HG02885 (cell line): ENCODE measurements at regions not wholly inside any gene's neighbourhood (a gene's known extent, or its start where the extent isn't known, plus 50 kb on each side); places are given as distances from the start of the nearest gene placed in this dataset.

Experiments
- ATAC-seq: cut with Tn5 transposase; IDR thresholded peaks from one replicate; pipeline ENCODE4 v1.9.1; 2021; ENCODE audit warnings: mild to moderate bottlenecking; ENCODE audit not compliant: unreplicated experiment, poor library complexity

DNA sequence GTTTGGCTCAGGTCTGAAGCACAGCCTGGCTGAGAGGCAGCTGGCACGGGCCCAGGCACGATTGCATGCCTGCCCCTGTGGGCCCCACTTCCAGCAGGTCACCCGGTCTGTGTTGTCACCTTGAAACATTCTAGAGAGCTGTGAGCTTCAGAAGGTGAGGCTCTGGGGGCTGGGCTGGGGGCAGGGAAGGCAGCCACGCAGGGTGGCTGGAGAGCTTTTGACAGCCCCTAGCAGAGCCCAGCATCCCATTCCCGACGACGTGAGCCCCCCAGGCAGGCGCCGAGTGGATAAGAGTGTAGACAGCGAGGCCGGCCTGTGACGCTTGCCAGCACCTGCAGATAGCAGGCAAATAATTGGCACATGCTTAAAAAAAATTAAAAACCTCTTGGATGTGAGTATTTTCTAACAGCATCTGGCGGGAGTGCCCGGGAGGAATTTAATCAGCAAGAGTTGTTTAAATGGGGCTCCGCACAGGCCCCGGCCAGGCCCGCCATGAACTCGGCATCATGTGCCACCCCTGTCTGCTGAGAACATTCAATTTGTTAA lies 212.0 kb upstream of the TBX20 start:
- no peak for ATAC-seq

GRCh38 chr7:35463751-35464150 lies 209.9 kb upstream of the TBX20 start:
- ATAC-seq = no peak

- ATAC-seq = no peak
Measured at GRCh38 chr7:35463176-35463700, 209.3 kb upstream of the TBX20 start.

- no peak for ATAC-seq
Measured at GRCh38 chr7:35454575-35455385, 200.9 kb upstream of the TBX20 start.

GRCh38 chr7:35450456-35451214 lies 196.7 kb upstream of the TBX20 start:
- no peak for ATAC-seq

DNA sequence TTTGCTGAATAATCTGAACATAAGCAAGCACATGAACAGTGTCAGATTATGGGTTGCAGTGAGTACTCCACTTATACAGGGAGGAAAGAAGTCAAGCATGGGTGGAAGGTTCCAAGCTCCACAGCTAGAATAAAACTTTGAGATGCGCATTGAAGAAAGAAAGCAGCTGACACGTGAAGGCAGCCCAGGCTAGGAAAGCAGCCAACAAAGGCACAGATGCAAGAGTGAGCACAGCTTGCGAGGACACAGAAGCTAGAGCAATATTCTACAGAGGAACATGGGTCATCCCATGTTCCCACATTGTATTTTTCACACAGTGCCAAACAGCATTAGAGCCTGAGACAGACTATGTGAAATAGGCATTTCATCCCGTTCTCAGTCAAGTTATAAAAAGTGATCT lies 194.6 kb upstream of the TBX20 start:
- no peak for ATAC-seq

DNA sequence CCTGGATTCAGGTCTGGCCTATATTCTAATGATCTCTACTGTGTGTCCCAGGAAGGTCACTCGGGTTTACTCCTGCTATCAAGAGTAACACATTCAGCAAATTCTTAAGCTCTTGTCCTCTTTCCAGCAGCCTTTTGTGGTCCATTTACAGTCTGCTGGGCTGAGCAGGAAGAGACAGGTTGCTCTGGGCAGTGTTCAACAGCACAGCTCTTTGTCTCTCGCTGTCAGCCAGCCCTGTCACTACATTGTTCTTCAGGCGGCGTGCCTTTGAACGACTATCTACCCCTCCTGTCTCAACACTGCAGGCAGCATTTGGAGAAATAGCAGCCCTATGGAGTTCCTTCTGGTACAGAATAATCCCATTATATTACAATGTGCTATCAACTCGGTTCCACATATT lies 192.2 kb upstream of the TBX20 start:
- no peak for ATAC-seq

DNA sequence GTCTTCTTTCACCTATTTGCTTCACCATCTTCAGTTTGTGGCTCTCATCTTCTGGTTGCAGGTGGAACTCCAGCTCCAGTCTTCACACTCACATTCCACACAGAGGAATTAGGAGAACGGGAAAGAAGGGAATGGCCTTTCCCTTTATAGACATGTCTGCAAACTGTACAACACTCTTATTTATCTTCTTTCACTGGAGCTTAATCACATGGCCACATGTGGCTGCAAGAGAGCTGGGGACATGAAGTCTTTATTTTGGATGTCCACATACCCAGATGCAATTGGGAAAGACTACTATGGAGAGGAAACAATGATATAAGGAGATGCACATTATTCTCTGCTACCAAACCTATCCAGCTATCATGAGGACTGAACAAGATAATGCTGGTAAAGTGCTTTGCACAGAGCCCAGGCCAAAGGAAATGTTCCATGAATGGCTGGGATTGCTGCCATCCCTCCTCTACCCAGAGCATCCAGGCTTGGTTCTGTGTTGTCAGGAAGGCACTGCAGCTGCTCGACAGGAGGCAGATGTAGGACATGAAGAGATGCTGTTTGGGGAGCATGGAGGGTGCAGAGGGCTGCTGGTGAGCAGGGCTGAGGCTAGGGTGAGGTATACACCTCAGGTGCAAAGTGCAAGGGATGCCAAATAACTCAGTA lies 183.8 kb upstream of the TBX20 start:
- ATAC-seq = no peak

DNA sequence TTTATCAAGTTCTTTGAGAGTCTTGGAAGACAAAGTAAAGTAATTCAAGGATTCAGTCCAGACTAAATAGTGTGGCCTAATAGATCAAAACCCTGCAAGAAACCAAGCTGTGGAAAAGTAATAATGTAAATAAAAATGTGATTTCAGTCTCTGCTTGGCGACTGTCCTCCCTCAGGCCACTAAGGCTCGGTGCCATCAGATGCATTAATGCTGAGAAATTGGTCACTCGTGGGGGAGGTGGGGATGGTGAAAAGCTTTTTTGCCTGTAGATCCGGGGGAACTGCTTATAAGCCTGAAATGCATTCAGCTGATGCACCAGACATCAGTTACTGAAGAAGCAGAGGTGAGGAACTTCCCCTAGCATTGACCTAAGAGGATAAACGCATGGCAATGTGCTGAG lies 182.6 kb upstream of the TBX20 start:
- ATAC-seq = no peak

- peak; percentile 83 for ATAC-seq
Measured at GRCh38 chr7:35430547-35431153, 176.8 kb upstream of the TBX20 start.

GRCh38 chr7:35424869-35425495 lies 171.1 kb upstream of the TBX20 start:
- ATAC-seq = peak; percentile 88

DNA sequence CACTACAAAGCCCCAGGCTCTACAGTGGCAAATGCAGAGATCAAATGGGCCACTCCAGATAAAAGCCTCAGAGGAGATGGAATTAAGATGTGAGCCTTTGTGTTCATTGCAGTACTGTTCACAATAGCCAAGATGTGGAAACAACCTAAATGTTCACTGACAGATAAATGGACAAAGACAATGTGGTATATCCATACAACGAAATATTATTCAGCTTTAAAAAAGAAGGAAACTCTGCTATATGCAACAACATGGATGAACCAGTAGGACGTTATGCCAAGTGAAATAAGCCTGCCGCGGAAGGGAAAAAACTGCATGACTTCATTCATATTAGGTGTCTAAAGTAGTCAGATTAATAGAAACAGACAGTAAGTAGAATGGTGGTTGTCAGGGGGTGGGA lies 170.5 kb upstream of the TBX20 start:
- peak; percentile 3 for ATAC-seq

DNA sequence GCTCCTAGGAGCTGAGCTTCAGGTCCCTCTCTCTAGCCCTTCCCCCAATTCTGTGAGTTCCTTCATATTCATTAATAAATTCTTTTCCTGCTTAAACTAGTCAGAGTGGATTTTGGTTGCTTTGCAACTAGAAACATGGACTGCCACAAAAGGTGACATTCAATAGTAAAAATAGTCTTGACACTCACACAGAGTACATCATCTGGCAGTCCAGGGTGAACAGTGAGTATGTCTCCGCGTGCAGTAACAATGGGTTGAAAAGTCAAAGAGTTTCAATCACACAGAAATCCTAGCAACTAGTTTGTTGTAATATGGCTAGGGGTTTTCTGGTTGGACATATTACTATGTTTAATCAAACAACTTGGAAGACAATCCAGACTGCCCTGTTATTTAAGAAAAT lies 168.8 kb upstream of the TBX20 start:
- no peak for ATAC-seq

DNA sequence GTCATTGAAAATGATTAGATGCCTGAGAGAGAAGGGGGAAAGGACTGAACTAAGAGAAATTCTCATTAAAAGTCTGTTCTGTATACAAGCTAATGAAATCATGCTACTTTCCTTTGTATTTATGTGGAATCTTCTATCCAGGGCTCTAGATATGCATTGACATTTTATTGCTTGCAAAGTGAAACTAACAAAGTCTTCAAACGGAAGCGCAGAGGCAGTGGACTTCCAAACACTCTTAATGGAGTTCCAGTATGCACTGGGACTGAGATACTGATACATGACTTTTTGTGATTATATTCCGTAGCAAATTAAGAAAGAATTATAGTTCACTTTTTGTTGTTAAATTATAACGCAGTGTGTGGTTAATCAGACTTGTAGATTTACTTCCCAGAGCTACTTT lies 166.8 kb upstream of the TBX20 start:
- no peak for ATAC-seq

DNA sequence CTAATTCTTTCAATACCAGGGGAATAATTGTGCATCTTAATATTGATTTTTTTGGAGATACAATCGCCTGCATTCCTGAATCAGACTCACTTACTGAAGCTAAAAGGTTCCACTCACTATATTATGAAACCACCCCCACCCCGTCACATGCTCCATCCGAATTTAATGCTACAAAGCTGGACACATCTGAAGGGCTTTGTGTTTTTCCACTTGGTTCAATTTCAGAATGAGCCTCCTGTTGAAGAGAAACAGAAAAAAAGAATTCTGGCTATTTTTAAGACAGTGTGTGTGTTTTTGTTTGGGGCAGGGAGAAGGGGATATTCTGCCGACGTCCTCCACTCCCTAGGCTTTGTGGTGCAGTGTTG lies 165.5 kb upstream of the TBX20 start:
- ATAC-seq = no peak

- ATAC-seq = no peak
Measured at GRCh38 chr7:35418716-35419390, 165.0 kb upstream of the TBX20 start.

GRCh38 chr7:35416568-35416967 lies 162.7 kb upstream of the TBX20 start:
- ATAC-seq = no peak

DNA sequence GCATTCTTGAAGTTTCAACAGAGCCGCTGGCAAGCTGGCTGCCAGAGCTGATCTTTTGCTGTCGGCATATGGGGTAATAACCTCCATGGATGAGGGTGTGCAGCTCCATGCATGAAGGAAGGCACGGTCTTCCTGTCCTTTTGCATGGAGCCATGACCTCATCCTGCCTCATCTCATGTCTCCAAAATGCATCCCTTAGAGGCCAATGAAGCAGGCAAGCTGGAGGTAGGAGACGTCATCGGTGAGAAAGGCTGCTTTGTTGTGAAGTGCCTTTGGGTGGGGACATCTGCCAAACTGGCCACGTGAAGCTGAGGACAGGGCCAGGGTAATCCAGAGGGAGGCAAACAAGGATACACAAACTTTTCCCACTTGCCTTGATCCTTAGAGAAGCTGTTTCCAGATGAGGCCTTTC lies 161.5 kb upstream of the TBX20 start:
- ATAC-seq = no peak

- no peak for ATAC-seq
Measured at GRCh38 chr7:35411331-35411730, 157.4 kb upstream of the TBX20 start.
